HUDEP-2 (cell line): ENCODE measurements at regions not wholly inside any gene's neighbourhood (a gene's known extent, or its start where the extent isn't known, plus 50 kb on each side); places are given as distances from the start of the nearest gene placed in this dataset.

Source experiments
- DNase-seq, 76 experiments: peaks; one replicate each; lab custom pipeline; 2025; ENCODE audit not compliant: unreplicated experiment in 76 of 76; lab: John Stamatoyannopoulos, UW

GRCh38 chr5:3734632-3735031, 139.0 kb downstream of the IRX1 start:
- no peak for DNase-seq

GRCh38 chr5:3736466-3736865, 140.8 kb downstream of the IRX1 start:
- DNase-seq, result no peak

- DNase-seq, result no peak
These were observed 141.3 kb downstream of the IRX1 start for GRCh38 chr5:3736926-3737325.

- no peak for DNase-seq
These were observed 143.3 kb downstream of the IRX1 start for GRCh38 chr5:3738919-3739318.

- DNase-seq, result no peak
These were observed 145.1 kb downstream of the IRX1 start for GRCh38 chr5:3740546-3741373.

- DNase-seq, result no peak
These were observed 145.7 kb downstream of the IRX1 start for GRCh38 chr5:3741374-3741770.

- no peak for DNase-seq
These were observed 147.1 kb downstream of the IRX1 start for GRCh38 chr5:3742750-3743149.

- DNase-seq, result no peak
These were observed 156.2 kb downstream of the IRX1 start for GRCh38 chr5:3751846-3752245.

GRCh38 chr5:3778000-3778550, 182.4 kb downstream of the IRX1 start:
- DNase-seq, result peak in 11 of 76 experiments; percentile 9 to 62 (median 37)

- peak in 1 of 76 experiments; percentile 16 for DNase-seq
These were observed 183.3 kb downstream of the IRX1 start for GRCh38 chr5:3778945-3779344.

GRCh38 chr5:3780278-3780677, 184.6 kb downstream of the IRX1 start:
- DNase-seq, result no peak

GRCh38 chr5:3780907-3781306, 185.3 kb downstream of the IRX1 start:
- peak in 1 of 76 experiments; percentile 9 for DNase-seq

GRCh38 chr5:3784854-3785253, 189.2 kb downstream of the IRX1 start:
- no peak for DNase-seq

- DNase-seq, result no peak
These were observed 190.5 kb downstream of the IRX1 start for GRCh38 chr5:3786165-3786564.

GRCh38 chr5:3786891-3787430, 191.3 kb downstream of the IRX1 start:
- no peak for DNase-seq

- no peak for DNase-seq
These were observed 192.0 kb downstream of the IRX1 start for GRCh38 chr5:3787604-3788003.

GRCh38 chr5:3789519-3790193, 194.0 kb downstream of the IRX1 start:
- no peak for DNase-seq

- DNase-seq, result no peak
These were observed 197.5 kb downstream of the IRX1 start for GRCh38 chr5:3793162-3793561.

- no peak for DNase-seq
These were observed 199.0 kb downstream of the IRX1 start for GRCh38 chr5:3794611-3795010.

- DNase-seq, result no peak
These were observed 201.1 kb downstream of the IRX1 start for GRCh38 chr5:3796736-3797135.

- DNase-seq, result no peak
These were observed 206.3 kb downstream of the IRX1 start for GRCh38 chr5:3801967-3802366.

GRCh38 chr5:3809455-3809854, 213.8 kb downstream of the IRX1 start:
- DNase-seq, result no peak
